Fibroblast of villous mesenchyme (primary cell): ENCODE measurements at regions not wholly inside any gene's neighbourhood (a gene's known extent, or its start where the extent isn't known, plus 50 kb on each side); places are given as distances from the start of the nearest gene placed in this dataset.

Experiments
- DNase-seq: peaks from one replicate; pipeline ENCODE4 v3.0.0-alpha.2; 2010; ENCODE audit warnings: low read depth
- H3K4me3 ChIP-seq: 2 replicates; pipeline ENCODE4 v1.5.1; 2011; ENCODE audit warnings: low read depth, mild to moderate bottlenecking, low read length
- TF ChIP-seq, protein P1 (sequence below): IDR thresholded peaks from 2 replicates; pipeline ENCODE4 v1.5.1; 2012; ENCODE audit warnings: low read depth, mild to moderate bottlenecking, low read length; ENCODE audit not compliant: insufficient read depth

DNA sequence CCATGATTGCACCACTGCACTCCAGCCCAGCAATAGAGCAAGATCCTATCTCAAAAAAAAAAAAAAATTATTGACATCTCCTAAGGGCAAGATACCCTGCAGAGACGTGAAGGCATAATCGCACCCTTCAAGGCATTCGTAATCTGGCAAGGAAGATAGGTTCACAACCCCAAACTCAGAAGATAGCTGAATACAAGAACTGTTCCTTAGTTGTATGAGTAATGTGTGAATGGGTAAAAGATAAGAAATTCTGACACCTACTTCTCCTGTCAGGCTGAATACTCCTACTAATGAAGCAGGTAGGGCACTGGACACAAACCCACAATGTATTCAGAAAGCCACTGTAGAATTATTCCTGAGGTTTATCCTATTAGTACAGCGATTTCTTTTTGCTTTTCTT, 882.4 kb upstream of the AUTS2 start:
- no peak for DNase-seq
- no peak overlapping the region for H3K4me3 ChIP-seq
- TF ChIP-seq, protein P1, sequence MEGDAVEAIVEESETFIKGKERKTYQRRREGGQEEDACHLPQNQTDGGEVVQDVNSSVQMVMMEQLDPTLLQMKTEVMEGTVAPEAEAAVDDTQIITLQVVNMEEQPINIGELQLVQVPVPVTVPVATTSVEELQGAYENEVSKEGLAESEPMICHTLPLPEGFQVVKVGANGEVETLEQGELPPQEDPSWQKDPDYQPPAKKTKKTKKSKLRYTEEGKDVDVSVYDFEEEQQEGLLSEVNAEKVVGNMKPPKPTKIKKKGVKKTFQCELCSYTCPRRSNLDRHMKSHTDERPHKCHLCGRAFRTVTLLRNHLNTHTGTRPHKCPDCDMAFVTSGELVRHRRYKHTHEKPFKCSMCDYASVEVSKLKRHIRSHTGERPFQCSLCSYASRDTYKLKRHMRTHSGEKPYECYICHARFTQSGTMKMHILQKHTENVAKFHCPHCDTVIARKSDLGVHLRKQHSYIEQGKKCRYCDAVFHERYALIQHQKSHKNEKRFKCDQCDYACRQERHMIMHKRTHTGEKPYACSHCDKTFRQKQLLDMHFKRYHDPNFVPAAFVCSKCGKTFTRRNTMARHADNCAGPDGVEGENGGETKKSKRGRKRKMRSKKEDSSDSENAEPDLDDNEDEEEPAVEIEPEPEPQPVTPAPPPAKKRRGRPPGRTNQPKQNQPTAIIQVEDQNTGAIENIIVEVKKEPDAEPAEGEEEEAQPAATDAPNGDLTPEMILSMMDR = no peak

DNA sequence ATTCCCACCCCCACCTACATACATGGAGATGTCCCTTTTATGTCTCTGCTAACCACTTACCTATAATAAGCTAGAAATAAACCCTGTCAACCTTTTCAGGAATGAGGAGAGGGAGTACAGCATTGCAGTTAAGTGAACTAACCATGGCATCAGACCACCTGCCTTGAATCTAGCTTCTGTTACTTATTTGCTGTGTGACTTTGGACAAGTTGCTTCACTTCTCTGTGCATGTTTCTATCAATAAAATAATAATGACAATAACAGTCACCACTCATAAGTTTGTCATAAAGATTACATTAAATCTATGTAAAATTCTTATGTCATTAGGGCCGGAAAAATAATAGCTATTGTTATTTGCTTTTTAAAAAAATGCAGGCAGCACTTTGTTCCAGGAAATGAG, 881.1 kb upstream of the AUTS2 start:
- no peak for DNase-seq
- TF ChIP-seq, protein P1 = no peak
- no peak overlapping the region for H3K4me3 ChIP-seq

DNA sequence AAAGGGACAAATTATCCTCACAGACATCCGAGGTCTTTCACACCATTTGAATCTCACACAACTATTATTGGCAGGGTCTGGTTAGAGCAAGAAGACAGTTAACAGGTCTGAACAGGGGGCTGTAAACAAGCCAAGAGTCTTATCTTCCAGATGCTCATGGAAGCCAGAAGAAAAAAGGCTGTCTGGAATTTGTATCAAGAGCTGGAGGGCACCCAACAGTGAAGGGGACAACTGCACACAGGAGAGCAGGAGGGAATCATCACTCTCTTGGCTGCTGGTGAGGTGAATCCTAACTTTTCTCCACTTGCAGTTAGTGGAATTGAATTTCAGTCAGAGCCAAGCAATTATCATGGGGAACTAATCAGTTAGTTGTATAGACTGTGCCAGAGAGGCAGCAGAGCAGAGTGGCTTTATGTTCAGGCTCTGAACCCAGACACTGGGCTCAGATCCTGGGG, 880.2 kb upstream of the AUTS2 start:
- DNase-seq = no peak
- TF ChIP-seq, protein P1 = no peak
- H3K4me3 ChIP-seq = no peak overlapping the region

DNA sequence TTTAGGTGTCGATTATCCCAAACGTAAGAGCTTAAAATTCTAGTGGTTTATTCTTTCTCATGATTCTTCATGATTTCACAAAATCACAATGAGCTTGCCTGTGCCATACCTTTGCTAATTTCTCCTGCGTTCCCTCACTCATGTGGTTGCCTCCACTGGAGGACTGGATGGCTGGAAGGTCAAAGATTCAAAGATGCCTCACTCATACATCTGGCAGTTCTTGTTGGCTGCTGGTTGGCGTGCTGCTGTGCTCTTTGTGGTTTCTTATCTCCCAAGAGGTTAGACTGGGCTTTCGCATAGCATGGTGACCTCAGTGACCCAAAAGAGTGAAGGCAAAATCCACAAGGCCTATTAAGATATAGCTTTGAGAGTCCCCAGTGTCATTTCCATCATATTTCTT, 877.6 kb upstream of the AUTS2 start:
- no peak for DNase-seq
- H3K4me3 ChIP-seq = no peak overlapping the region
- TF ChIP-seq, protein P1 = no peak

DNA sequence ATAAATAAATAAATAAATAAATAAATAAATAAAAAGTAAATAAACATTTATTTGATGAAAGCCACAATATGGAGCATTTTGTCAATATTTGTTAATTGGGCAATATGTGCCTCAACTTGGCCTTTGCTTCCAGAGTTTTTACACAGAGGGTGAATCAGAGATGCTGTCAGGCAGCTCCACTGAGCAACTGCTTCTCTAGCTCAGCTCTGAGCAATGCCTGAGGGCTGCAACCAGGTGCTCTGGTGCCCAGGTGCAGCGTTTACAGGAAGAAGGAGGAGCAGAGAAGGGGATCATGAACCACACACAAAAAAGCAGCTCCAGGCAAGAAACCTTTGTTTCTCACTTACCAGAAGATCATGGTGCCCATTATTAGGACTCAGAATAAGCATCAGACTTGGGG, 876.2 kb upstream of the AUTS2 start:
- no peak for DNase-seq
- TF ChIP-seq, protein P1 = no peak
- no peak overlapping the region for H3K4me3 ChIP-seq

DNA sequence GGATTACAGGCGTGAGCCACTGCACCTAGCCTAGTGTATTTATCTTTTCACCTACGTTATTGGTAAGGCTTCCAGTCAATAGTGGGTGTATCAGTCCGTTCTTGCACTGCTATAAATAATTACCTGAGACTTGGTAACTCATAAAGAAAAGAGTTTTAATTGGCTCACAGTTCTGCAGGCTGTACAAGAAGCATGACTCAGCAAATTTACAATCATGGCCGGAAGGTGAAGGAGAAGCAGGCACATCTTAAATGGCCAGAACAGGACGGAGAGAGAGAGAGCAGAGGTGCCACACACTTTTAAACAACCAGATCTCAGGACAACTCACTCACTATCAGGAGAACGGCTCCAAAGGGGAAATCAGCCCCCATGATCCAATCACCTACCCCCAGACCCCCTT, 873.3 kb upstream of the AUTS2 start:
- TF ChIP-seq, protein P1 = no peak
- H3K4me3 ChIP-seq = no peak overlapping the region
- no peak for DNase-seq
